SJSA1 (cell line): ENCODE measurements at regions not wholly inside any gene's neighbourhood (a gene's known extent, or its start where the extent isn't known, plus 50 kb on each side); places are given as distances from the start of the nearest gene placed in this dataset.

Experiments used
- DNase-seq, 2 experiments: peaks; one replicate each; pipeline ENCODE4 v3.0.0-alpha.2; 2015 to 2020; ENCODE audit warnings: low spot score in 2 of 2, low read depth in 1 of 2
- H3K27ac ChIP-seq: fragments of 250-450 bp; sonication (Bioruptor Pico); 2 replicates; pipeline ENCODE4 v1.5.1; 2020; ENCODE audit warnings: mild to moderate bottlenecking, moderate library complexity
- H3K27me3 ChIP-seq: fragments of 250-450 bp; sonication (Bioruptor Pico); replicated peaks from 2 replicates; pipeline ENCODE4 v1.5.1; 2020; ENCODE audit warnings: mild to moderate bottlenecking, moderate library complexity
- H3K36me3 ChIP-seq: fragments of 250-450 bp; sonication (Bioruptor Pico); 2 replicates; pipeline ENCODE4 v1.5.1; 2020; ENCODE audit warnings: mild to moderate bottlenecking
- H3K4me1 ChIP-seq: fragments of 250-450 bp; sonication (Bioruptor Pico); replicated peaks from 2 replicates; pipeline ENCODE4 v1.6.1; 2021; ENCODE audit warnings: mild to moderate bottlenecking
- H3K4me3 ChIP-seq: fragments of 250-450 bp; sonication (Bioruptor Pico); 2 replicates; pipeline ENCODE4 v1.5.1; 2020; ENCODE audit warnings: mild to moderate bottlenecking
- H3K9me3 ChIP-seq: fragments of 250-450 bp; sonication (Bioruptor Pico); replicated peaks from 2 replicates; pipeline ENCODE4 v1.5.1; 2020; ENCODE audit warnings: mild to moderate bottlenecking

DNA sequence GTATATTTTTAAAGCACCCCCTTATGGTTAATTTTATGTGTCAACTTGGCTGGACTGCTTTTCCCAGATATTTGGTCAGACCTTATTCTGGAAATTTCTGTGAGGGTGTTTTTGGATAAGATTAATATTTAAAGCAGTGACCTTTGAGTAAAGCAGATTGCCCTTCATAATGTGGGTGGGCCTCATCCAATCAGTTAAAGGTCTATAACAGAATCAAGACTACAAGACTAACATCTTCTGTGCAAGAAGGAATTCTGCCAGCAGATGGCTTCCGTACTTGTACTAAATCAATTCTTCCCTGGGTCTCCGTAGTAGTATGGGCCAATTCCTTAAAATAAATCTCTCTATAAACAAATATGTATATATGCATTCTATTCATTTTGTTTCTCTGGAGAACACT lies 257.6 kb downstream of the ETNK1 start:
- Histone ChIP-seq H3K4me1 (no peaks in the 10 kb centered on the region), H3K27me3 (peaks cover 4% of the 10 kb centered on the region; the same call in 1 of the 2 replicates), H3K9me3 (no peaks in the 10 kb centered on the region), H3K4me3 (no peak overlapping the region), H3K36me3 (no peaks in the 10 kb centered on the region), H3K27ac (no peak overlapping the region)
- DNase-seq: no peak

DNA sequence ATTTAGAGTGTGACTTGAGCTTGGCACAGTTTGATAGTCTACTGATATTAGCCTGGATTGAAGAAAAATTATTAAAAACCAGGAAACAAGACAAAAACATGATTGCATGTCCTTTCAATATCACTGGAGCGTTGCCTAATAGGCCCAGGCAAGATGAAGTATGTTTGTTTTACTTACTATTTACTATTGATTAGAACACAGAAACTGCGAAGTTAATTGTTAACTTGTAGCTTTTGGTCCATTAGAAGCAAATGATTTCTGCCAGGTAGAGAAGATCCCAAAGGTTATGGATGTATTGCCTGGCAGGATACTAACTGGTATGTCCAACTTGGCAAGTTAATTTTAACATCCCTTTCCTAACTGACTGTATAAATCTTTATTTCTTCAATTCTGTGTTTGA lies 268.9 kb downstream of the ETNK1 start:
- Histone ChIP-seq H3K9me3 (no peaks in the 10 kb centered on the region), H3K27ac (no peak overlapping the region), H3K4me3 (no peak overlapping the region), H3K36me3 (no peaks in the 10 kb centered on the region), H3K27me3 (no peaks in the 10 kb centered on the region), H3K4me1 (no peaks in the 10 kb centered on the region)
- DNase-seq: no peak

DNA sequence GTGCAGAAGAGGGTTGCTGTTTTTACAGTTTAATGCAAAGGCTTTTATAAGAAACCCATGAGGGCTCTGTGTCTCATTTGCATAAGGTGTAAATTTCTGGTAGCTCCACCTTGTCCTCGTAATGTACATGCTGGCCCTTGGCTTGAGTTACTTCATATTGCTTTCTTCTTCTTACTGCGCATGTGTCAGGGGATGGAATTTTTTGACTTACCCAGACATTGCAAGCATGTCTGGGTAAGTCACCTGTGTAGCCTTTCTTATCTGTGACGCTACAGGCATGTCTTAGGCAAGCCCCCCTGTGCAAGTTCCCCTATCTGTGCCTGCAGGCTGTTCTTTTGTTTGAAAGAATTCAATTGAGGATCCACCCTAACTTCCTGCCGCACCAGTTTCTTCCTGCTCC lies 274.2 kb downstream of the ETNK1 start:
- no peaks in the 10 kb centered on the region for H3K36me3 ChIP-seq
- no peaks in the 10 kb centered on the region for H3K27me3 ChIP-seq
- no peak overlapping the region for H3K4me3 ChIP-seq
- no peaks in the 10 kb centered on the region for H3K9me3 ChIP-seq
- DNase-seq: no peak
- H3K27ac ChIP-seq: no peak overlapping the region
- H3K4me1 ChIP-seq: no peaks in the 10 kb centered on the region

DNA sequence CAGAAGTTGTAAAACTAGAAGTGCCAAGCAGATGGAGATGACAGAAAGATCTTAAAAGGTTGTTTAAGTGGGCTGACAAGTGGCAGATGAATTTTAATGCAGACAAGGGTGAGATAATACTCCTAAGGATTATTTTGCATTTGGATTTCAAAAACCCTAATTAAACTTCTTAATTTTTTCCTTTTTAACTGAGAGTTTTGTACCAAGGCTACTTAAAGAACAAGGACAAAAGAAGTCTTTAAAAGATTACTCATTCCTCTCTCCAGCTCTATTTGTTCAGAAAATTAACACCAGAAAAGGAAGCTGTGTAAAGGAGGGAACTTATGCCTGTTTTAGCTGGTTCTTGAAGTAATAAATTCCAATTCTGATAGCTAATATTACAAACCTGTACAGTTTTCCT lies 275.4 kb downstream of the ETNK1 start:
- no peak overlapping the region for H3K4me3 ChIP-seq
- no peaks in the 10 kb centered on the region for H3K36me3 ChIP-seq
- no peaks in the 10 kb centered on the region for H3K4me1 ChIP-seq
- H3K27me3 ChIP-seq: no peaks in the 10 kb centered on the region
- no peaks in the 10 kb centered on the region for H3K9me3 ChIP-seq
- no peak overlapping the region for H3K27ac ChIP-seq
- no peak for DNase-seq

DNA sequence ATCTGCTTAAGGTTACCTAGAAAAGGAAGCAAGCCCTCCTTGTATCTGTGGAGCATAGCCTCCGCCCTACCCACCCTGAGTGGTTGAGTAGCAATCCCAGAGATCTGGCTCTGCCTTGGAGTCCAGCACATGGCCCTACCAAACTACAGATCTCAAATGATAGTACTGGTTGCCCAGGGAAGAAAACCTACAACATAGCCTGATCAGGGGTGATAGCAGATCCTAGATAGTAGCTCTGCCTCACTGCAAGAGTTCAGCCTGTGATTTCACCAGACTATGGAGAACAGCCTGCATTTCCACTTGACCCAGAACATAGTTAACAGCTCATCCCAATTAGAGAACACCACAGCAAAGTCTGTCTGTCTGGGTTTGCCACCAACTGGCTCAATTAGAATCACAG lies 279.5 kb downstream of the ETNK1 start:
- Histone ChIP-seq H3K36me3 (no peaks in the 10 kb centered on the region), H3K27me3 (no peaks in the 10 kb centered on the region), H3K4me3 (no peak overlapping the region), H3K27ac (no peak overlapping the region), H3K4me1 (no peaks in the 10 kb centered on the region), H3K9me3 (no peaks in the 10 kb centered on the region)
- no peak for DNase-seq

DNA sequence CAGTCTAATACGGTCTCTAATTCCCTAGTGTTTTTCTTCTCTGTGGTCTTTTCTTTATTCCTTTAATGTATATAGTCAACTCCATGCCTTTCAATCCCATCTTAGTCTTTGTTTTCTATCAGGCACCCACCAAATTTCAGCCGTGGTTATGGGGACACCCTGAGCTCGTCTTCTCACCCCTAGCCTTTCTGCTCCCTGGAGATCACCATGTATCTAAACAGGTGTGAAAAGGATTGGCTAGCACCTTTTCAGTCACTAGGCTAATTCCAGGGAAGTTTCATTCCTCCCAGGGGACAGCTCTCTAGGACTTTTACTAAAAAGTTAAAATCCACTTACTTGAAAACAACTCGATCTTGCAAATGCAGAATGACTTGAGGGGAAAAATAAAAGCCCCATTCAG lies 291.3 kb downstream of the ETNK1 start:
- no peak overlapping the region for H3K27ac ChIP-seq
- H3K27me3 ChIP-seq: no peaks in the 10 kb centered on the region
- no peak for DNase-seq
- no peaks in the 10 kb centered on the region for H3K36me3 ChIP-seq
- no peaks in the 10 kb centered on the region for H3K9me3 ChIP-seq
- H3K4me1 ChIP-seq: no peaks in the 10 kb centered on the region
- H3K4me3 ChIP-seq: no peak overlapping the region

DNA sequence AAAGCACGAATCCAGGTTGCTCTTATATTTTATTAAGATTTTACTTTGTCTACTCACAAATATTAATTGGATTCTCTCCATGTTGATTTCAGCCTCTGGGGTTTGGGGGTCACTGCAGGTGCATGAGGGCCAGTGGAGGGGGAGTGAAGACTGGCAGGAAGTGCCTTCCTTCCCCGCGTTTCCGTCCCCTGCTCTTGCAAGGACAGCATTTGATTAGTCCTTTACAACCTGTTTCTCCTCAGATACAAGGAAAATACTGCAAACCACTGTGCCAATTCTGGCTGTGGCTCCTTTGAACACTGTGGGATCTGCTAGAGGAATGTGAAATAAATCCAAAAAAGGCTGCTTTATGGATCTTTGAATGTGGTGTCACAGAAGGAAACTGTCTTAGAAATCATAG lies 291.8 kb downstream of the ETNK1 start:
- no peaks in the 10 kb centered on the region for H3K9me3 ChIP-seq
- no peak overlapping the region for H3K4me3 ChIP-seq
- no peaks in the 10 kb centered on the region for H3K4me1 ChIP-seq
- no peak for DNase-seq
- H3K27ac ChIP-seq: no peak overlapping the region
- no peaks in the 10 kb centered on the region for H3K27me3 ChIP-seq
- H3K36me3 ChIP-seq: no peaks in the 10 kb centered on the region

DNA sequence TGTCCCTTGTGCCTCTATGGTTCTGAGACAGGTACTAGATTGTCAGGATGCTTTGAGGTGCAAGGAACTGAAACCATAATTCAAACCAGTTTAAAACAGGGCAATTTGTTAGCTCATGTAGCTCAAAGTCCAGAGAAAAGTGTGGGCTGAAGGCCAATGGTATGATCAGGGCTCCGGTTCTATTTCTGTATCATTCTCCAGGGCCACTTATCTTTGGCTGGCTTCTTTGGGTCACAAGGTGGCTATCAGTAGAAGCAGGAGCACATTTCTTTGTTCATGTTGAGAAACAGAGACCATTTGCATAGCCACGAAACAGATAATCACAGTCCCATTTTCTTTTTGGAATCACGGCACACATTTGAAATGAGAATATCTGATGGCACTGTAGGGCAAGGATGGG lies 294.9 kb downstream of the ETNK1 start:
- Histone ChIP-seq H3K4me3 (no peak overlapping the region), H3K4me1 (no peaks in the 10 kb centered on the region)

DNA sequence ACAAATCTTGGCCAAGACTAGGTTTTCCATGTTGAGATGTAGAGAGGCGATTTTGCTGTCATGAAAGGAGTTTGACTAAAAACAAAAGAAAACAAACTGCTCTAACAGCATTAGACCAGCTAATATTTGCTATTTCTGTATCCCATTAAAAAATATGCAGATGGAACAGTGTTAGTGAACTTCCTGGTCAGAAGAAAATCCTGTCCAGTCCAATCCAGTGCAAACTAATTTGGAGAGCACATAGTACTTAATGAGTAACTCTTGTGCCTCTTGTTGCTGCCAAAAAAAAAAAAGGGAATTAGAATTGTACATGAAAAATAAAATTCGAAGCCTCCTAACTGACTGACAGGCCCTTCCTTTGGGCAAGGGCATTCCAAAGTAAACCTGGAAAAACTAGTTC lies 298.8 kb downstream of the ETNK1 start:
- Histone ChIP-seq H3K27ac (no peak overlapping the region), H3K27me3 (no peaks in the 10 kb centered on the region), H3K36me3 (no peaks in the 10 kb centered on the region), H3K4me3 (no peak overlapping the region), H3K9me3 (no peaks in the 10 kb centered on the region), H3K4me1 (no peaks in the 10 kb centered on the region)
- no peak for DNase-seq

More for the DNA sequence above, 294.9 kb downstream of the ETNK1 start:
- Histone ChIP-seq H3K27me3 (no peaks in the 10 kb centered on the region), H3K36me3 (no peaks in the 10 kb centered on the region), H3K9me3 (no peaks in the 10 kb centered on the region), H3K27ac (no peak overlapping the region)
- no peak for DNase-seq

DNA sequence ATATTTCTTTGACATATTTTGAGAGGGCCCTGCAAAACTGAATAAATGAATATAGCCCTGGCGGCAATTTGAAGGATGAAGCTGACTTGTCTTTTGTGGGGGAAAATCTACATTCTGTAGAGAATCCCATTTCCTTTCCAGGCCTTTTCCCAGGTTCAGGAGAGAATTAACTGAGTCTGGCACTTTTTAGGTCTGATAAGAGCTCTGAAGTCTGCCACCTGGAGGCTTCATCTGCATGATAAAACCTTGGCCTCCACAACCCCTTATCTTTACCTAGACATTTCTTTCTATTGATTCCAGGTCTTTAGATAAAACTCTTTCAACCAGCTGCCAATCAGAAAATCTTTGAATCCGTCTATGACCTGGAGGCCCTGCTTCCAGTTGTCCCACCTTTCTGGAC lies 299.4 kb downstream of the ETNK1 start:
- Histone ChIP-seq H3K27ac (no peak overlapping the region), H3K4me3 (no peak overlapping the region), H3K9me3 (no peaks in the 10 kb centered on the region), H3K4me1 (no peaks in the 10 kb centered on the region), H3K27me3 (no peaks in the 10 kb centered on the region), H3K36me3 (no peaks in the 10 kb centered on the region)
- DNase-seq: no peak

DNA sequence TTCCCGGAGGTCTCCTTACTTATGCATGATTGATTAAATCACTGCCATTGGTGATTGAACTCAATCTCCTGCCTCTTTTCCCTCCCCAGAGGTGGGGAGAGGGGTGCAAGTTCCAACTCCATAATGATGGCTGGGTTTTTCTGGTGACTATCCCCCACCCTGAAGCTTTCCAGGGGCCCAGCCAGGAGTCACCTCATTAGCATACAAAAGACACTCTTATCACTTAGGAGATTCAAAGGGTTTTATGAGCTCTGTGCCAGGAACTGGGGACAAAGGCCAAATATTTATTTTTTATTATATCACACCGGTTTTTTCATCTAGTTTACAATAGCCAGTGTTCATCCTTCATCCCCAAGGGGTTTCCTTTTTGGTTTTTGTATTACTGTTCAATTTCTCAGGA lies 300.7 kb downstream of the ETNK1 start:
- Histone ChIP-seq H3K27me3 (no peaks in the 10 kb centered on the region), H3K9me3 (no peaks in the 10 kb centered on the region), H3K4me1 (no peaks in the 10 kb centered on the region), H3K27ac (no peak overlapping the region), H3K36me3 (no peaks in the 10 kb centered on the region), H3K4me3 (no peak overlapping the region)
- no peak for DNase-seq

DNA sequence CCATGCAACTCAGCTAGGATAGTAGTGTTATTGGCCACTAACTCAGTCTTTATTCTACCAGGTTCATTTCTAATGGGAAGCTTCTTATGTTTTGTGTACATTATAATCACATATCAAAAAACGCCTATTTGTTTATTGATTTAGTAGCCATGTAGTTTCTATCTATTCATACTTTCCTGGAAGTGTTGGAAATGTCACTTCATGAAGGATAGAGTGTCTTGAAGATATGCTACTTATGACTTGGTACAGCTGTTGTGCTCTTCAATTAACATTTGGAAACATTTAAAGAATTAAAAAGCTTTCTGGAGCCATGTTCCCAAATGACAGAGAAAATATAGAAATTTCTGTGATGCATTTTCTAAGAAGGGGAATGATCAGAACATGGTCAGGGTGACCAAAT lies 307.5 kb downstream of the ETNK1 start:
- Histone ChIP-seq H3K27ac (no peak overlapping the region), H3K36me3 (no peaks in the 10 kb centered on the region), H3K9me3 (no peaks in the 10 kb centered on the region), H3K27me3 (no peaks in the 10 kb centered on the region; the same call in 1 of the 2 replicates), H3K4me1 (no peaks in the 10 kb centered on the region), H3K4me3 (no peak overlapping the region)
- DNase-seq: no peak

DNA sequence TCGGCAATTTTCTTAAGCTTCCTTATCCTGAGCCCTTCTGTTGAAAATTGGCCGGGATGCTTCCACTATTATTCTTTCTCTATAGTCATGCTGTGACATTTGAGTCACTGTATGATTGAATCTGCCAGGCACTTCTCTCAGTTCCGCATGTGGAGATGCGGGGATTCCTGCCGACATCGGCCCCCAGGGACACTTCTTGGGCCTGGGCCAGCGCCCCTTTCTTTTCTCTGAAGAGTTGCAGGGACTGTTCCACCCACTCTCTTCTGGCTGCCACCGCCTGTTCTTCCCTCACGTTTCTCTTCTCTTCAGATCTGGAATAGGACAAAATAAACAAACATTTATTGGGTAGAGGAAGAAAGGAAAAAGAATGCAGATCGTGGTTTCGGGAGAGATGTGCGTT lies 310.1 kb downstream of the ETNK1 start:
- Histone ChIP-seq H3K9me3 (no peaks in the 10 kb centered on the region), H3K27ac (no peak overlapping the region), H3K27me3 (no peaks in the 10 kb centered on the region; the same call in 1 of the 2 replicates), H3K4me3 (peak overlapping the region; percentile 17), H3K4me1 (no peaks in the 10 kb centered on the region), H3K36me3 (no peaks in the 10 kb centered on the region)
- peak; percentile 39 to 49 for DNase-seq

DNA sequence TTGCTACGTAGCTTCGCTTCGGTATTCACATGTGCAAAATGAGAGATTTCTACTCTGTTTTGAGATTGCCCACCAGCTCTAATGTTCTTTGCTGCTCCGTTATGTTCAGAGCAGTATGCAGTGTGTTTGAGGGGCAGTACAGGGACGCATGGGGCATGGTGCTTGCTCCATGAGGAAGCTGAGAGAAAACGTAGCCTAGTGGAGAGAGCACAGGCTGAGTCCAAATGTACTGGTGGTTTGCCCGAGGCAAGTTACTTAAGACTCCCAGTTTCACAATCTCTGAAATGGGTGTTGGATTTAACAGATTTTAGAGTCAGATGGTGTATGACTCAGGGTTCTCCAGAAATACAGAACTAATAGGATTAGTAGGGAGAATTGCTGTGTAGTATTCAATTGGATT lies 310.5 kb downstream of the ETNK1 start:
- H3K27me3 ChIP-seq: no peaks in the 10 kb centered on the region; the same call in 1 of the 2 replicates
- H3K4me3 ChIP-seq: peak overlapping the region; percentile 17
- H3K36me3 ChIP-seq: no peaks in the 10 kb centered on the region
- H3K4me1 ChIP-seq: no peaks in the 10 kb centered on the region
- H3K27ac ChIP-seq: no peak overlapping the region
- H3K9me3 ChIP-seq: no peaks in the 10 kb centered on the region
- no peak for DNase-seq

DNA sequence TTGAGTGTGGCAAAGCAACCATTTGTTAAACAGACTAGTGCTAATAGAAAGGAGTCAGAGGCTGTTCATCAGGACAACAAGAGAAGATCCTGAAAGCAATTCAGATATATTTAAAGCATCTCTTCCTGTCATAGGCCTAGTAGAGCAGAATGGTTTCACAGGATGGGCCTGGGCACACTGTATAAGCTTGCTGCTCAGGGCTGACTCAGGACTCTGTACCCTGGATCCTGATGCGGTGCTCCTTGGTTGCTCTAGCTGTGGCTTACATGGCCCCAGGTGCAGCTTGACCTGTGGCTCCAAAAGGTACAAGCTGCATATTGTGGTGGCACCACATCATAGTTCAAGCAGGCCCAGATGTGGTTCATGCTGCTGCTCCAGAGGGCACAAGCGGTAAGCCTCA lies 313.4 kb downstream of the ETNK1 start:
- Histone ChIP-seq H3K9me3 (no peaks in the 10 kb centered on the region), H3K27me3 (no peaks in the 10 kb centered on the region), H3K4me1 (no peaks in the 10 kb centered on the region), H3K4me3 (no peak overlapping the region), H3K36me3 (no peaks in the 10 kb centered on the region), H3K27ac (no peak overlapping the region)
- no peak for DNase-seq
